ENCODE measurements at regions not wholly inside any gene's neighbourhood (a gene's known extent, or its start where the extent isn't known, plus 50 kb on each side); places are given as distances from the start of the nearest gene placed in this dataset.

DNA sequence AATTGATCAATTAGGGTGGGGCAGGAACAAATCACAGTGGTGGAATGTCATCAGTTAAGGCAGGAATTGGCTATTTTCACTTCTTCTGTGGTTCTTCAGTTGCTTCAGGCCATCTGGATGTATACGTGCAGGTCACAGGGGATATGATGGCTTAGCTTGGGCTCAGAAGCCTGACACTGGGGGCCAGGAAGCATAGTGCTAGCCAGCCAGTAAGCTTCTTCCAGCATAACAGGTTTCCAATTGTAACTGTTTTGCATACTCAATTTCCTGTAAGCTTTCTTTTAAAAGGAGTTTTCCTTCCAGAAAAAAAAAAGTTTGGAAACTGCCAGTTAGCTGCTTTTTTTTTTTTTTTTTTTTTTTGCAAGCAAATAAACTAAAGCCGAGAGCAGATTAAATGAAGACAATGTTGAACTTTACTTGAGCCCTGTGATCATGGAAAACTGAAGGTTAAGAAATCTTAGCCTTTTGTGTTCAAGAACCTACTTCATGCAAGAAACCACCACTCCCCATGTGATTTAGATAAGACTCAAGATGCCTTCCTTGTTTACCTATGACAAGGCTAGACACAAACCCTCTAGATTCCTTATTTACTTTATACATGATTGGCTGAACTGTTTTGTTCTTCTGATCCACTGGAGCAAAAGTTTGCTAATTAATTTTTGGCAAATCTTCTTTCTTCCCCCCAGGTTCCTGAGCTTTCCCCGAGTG lies 126.9 kb upstream of the LINC00305 start:
- H3K4me2 ChIP-seq (ENCODE audit: low read depth, low read length, poor library complexity, severe bottlenecking), result no peak overlapping the region

DNA sequence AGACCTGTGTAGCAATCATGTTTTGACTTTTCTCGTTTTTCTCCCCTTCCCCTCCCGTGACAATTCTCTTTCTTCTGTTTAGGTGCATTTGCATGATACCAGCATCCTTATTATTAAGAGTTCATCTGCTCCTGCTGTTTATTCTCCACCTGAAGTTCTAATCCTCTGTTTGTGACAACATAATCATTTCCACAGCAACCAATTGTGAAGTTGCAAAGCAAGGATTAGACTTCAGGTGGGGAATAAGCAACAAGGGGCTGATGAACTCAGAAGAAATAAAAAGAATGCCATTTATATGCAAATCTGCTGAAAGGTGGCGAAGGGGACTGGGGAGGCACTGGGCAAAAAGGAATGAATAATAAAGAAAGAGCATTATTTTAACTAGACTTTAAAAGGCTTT lies 124.8 kb upstream of the LINC00305 start:
- Histone ChIP-seq H3K27ac (ENCODE audit: low read depth, low read length) (no peak overlapping the region), H3F3A (ENCODE audit: insufficient read depth) (no peaks in the 10 kb centered on the region), H3K27me3 (ENCODE audit: low read length) (no peaks in the 10 kb centered on the region), H4K20me1 (ENCODE audit: low read depth, low read length) (no peaks in the 10 kb centered on the region), H3K9ac (ENCODE audit: low read length) (no peak overlapping the region), H3K36me3 (ENCODE audit: low read length) (no peaks in the 10 kb centered on the region), H3K4me2 (ENCODE audit: low read depth, low read length, poor library complexity, severe bottlenecking) (no peak overlapping the region), H3K79me2 (ENCODE audit: insufficient read depth, low read length) (no peaks in the 10 kb centered on the region), H3K9me2 (replicated peaks; ENCODE audit: insufficient read depth, low read length) (no peaks in the 10 kb centered on the region), H3K9me3 (ENCODE audit: insufficient read depth, low read length) (no peaks in the 10 kb centered on the region), H3K4me3 (ENCODE audit: insufficient read depth, low read length, poor library complexity, severe bottlenecking) (no peak overlapping the region), H2AFZ (ENCODE audit: low read depth, low read length, severe bottlenecking) (no peak overlapping the region)
- TF ChIP-seq, protein P1, sequence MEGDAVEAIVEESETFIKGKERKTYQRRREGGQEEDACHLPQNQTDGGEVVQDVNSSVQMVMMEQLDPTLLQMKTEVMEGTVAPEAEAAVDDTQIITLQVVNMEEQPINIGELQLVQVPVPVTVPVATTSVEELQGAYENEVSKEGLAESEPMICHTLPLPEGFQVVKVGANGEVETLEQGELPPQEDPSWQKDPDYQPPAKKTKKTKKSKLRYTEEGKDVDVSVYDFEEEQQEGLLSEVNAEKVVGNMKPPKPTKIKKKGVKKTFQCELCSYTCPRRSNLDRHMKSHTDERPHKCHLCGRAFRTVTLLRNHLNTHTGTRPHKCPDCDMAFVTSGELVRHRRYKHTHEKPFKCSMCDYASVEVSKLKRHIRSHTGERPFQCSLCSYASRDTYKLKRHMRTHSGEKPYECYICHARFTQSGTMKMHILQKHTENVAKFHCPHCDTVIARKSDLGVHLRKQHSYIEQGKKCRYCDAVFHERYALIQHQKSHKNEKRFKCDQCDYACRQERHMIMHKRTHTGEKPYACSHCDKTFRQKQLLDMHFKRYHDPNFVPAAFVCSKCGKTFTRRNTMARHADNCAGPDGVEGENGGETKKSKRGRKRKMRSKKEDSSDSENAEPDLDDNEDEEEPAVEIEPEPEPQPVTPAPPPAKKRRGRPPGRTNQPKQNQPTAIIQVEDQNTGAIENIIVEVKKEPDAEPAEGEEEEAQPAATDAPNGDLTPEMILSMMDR (IDR thresholded peaks at IDR 0.05; ENCODE audit: insufficient read depth, low read length, poor library complexity, severe bottlenecking), result no peak
- no peak for TF ChIP-seq EZH2phosphoT487 (conservative IDR thresholded peaks at IDR 0.05; ENCODE audit: low read length)

More for the DNA sequence above, 126.9 kb upstream of the LINC00305 start:
- Histone ChIP-seq H3K27me3 (ENCODE audit: low read length) (no peaks in the 10 kb centered on the region), H2AFZ (ENCODE audit: low read depth, low read length, severe bottlenecking) (no peak overlapping the region), H3K9ac (ENCODE audit: low read length) (no peak overlapping the region), H3K79me2 (ENCODE audit: insufficient read depth, low read length) (no peaks in the 10 kb centered on the region), H3K4me3 (ENCODE audit: insufficient read depth, low read length, poor library complexity, severe bottlenecking) (no peak overlapping the region), H3K36me3 (ENCODE audit: low read length) (no peaks in the 10 kb centered on the region), H3K9me3 (ENCODE audit: insufficient read depth, low read length) (no peaks in the 10 kb centered on the region), H3K27ac (ENCODE audit: low read depth, low read length) (no peak overlapping the region), H3K9me2 (replicated peaks; ENCODE audit: insufficient read depth, low read length) (no peaks in the 10 kb centered on the region), H4K20me1 (ENCODE audit: low read depth, low read length) (no peaks in the 10 kb centered on the region), H3F3A (ENCODE audit: insufficient read depth) (no peaks in the 10 kb centered on the region)
- TF ChIP-seq, protein P1 (IDR thresholded peaks at IDR 0.05; ENCODE audit: insufficient read depth, low read length, poor library complexity, severe bottlenecking), result no peak
- no peak for TF ChIP-seq EZH2phosphoT487 (conservative IDR thresholded peaks at IDR 0.05; ENCODE audit: low read length)

DNA sequence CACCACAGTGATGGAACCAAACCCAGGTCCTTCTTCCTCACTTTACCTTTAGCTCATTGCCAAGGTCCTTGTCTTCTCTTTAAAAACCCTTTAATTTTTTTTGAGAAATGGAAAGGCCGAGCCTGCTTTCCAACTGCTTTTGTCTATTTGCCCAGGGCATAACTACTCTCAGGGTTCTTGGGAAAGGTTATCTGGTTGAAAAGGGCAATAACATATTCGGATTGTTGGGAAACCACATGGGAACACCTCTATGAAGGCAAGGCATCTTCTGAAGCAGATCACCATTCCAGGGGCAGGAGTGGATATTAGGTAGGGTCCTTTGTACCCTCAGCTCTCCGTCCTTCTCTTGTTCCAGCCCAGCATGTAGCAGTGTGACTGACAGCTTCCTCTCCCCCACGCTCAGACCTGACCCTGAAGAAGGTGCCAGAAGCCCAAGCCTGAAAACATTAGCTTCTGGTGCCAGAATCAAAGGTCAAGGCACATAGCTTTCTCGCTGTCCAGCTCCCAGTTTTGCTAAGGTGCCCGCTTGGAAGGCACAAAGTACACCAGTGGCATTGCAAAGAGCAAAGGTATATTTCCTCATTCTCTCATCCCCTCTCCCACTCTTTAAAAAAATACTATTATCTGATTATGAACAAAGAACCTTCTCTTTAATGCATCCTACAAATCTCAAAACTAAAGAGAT lies 123.2 kb upstream of the LINC00305 start:
- H3K36me3 ChIP-seq (ENCODE audit: low read length), result no peaks in the 10 kb centered on the region
- H3K9me2 ChIP-seq (replicated peaks; ENCODE audit: insufficient read depth, low read length), result no peaks in the 10 kb centered on the region
- no peak overlapping the region for H3K4me3 ChIP-seq (ENCODE audit: insufficient read depth, low read length, poor library complexity, severe bottlenecking)
- TF ChIP-seq, protein P1 (IDR thresholded peaks at IDR 0.05; ENCODE audit: insufficient read depth, low read length, poor library complexity, severe bottlenecking), result no peak
- TF ChIP-seq EZH2phosphoT487 (conservative IDR thresholded peaks at IDR 0.05; ENCODE audit: low read length), result no peak
- no peaks in the 10 kb centered on the region for H3K27me3 ChIP-seq (ENCODE audit: low read length)
- H3F3A ChIP-seq (ENCODE audit: insufficient read depth), result no peaks in the 10 kb centered on the region
- no peak overlapping the region for H3K9ac ChIP-seq (ENCODE audit: low read length)
- H3K4me2 ChIP-seq (ENCODE audit: low read depth, low read length, poor library complexity, severe bottlenecking), result no peak overlapping the region
- no peaks in the 10 kb centered on the region for H3K9me3 ChIP-seq (ENCODE audit: insufficient read depth, low read length)
- H4K20me1 ChIP-seq (ENCODE audit: low read depth, low read length), result no peaks in the 10 kb centered on the region
- no peak overlapping the region for H3K27ac ChIP-seq (ENCODE audit: low read depth, low read length)
- no peaks in the 10 kb centered on the region for H3K79me2 ChIP-seq (ENCODE audit: insufficient read depth, low read length)
- H2AFZ ChIP-seq (ENCODE audit: low read depth, low read length, severe bottlenecking), result no peak overlapping the region

Data from SU-DHL-6 (cell line).